SK-N-SH (cell line): ENCODE measurements at regions not wholly inside any gene's neighbourhood (a gene's known extent, or its start where the extent isn't known, plus 50 kb on each side); places are given as distances from the start of the nearest gene placed in this dataset.

Source experiments
- ELF1 ChIP-seq: IDR thresholded peaks from 2 replicates; pipeline ENCODE4 v1.4.0; 2012
- EP300 ChIP-seq, 2 experiments: IDR thresholded peaks; 2 replicates each; pipeline versions ENCODE4 v1.4.0 to v1.6.1; 2012; ENCODE audit warnings: borderline replicate concordance in 1 of 2, low read depth in 1 of 2, low read length in 1 of 2
- GABPA ChIP-seq: IDR thresholded peaks from 2 replicates; pipeline ENCODE4 v1.4.0; 2012; ENCODE audit warnings: low read depth, mild to moderate bottlenecking
- GATA2 ChIP-seq: sonication (generic); formaldehyde crosslinking; IDR thresholded peaks from 2 replicates; pipeline ENCODE4 v1.5.0; 2020; ENCODE audit warnings: mild to moderate bottlenecking, missing genetic modification reagents
- MXI1 ChIP-seq: IDR thresholded peaks from 2 replicates; pipeline ENCODE4 v1.6.1; 2012; ENCODE audit warnings: mild to moderate bottlenecking, low read depth, low read length, improper control_type of control experiment
- POLR2AphosphoS5 ChIP-seq: IDR thresholded peaks from 2 replicates; pipeline ENCODE4 v1.6.1; 2012; ENCODE audit warnings: low read depth, low read length
- RAD21 ChIP-seq: IDR thresholded peaks from 2 replicates; pipeline ENCODE4 v1.6.1; 2012; ENCODE audit warnings: mild to moderate bottlenecking, low read length
- SIN3A ChIP-seq: IDR thresholded peaks from 2 replicates; pipeline ENCODE4 v1.6.1; 2012; ENCODE audit warnings: low read depth, mild to moderate bottlenecking, low read length, moderate library complexity, borderline replicate concordance
- TAF1 ChIP-seq: IDR thresholded peaks from 2 replicates; pipeline ENCODE4 v1.6.1; 2012; ENCODE audit warnings: low read depth, mild to moderate bottlenecking, low read length, moderate library complexity, borderline replicate concordance
- TEAD4 ChIP-seq: IDR thresholded peaks from 2 replicates; pipeline ENCODE4 v1.4.0; 2012; ENCODE audit warnings: mild to moderate bottlenecking, borderline replicate concordance; ENCODE audit not compliant: insufficient read depth
- YY1 ChIP-seq: IDR thresholded peaks from 2 replicates; pipeline ENCODE4 v1.4.0; 2012; ENCODE audit warnings: low read depth, mild to moderate bottlenecking
- TF ChIP-seq, protein P1 (sequence below): fragments of 200-600 bp; sonication (generic); IDR thresholded peaks from 2 replicates; pipeline ENCODE4 v1.6.1; 2017; ENCODE audit warnings: antibody characterized with exemption, mild to moderate bottlenecking, moderate library complexity
- TF ChIP-seq, protein P2 (sequence below): IDR thresholded peaks from 2 replicates; pipeline ENCODE4 v1.4.0; 2012; ENCODE audit warnings: low read depth
- TF ChIP-seq, protein P3 (sequence below): fragments of 150-350 bp; IDR thresholded peaks from 2 replicates; pipeline ENCODE4 v1.6.1; 2017; ENCODE audit warnings: antibody characterized with exemption, low read length, low read depth, borderline replicate concordance

DNA sequence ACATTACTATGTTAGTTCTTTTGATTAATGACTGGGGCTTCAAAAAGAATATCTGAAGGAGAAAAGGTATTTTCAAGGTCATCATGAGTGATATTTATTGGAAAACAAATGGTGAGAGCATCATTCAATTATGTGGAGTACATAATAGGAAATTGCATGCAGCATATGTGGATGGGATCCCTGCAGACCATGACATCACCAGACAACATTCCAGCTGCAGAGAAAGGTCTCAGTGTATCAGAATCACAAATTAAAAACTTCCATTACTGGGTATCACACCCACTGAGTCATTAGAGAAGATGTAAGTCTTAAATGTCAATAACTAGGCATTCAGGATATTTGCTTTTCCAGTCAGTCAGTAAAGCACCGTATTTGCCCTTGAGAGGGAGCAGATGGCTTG, 574.4 kb upstream of the SLC10A2 start:
- no peak for TF ChIP-seq TEAD4
- TF ChIP-seq EP300 (IDR thresholded peaks at IDR 0.05; ENCODE audit: borderline replicate concordance in 1 of 2, low read depth in 1 of 2, low read length in 1 of 2) = no peak
- TF ChIP-seq, protein P1, sequence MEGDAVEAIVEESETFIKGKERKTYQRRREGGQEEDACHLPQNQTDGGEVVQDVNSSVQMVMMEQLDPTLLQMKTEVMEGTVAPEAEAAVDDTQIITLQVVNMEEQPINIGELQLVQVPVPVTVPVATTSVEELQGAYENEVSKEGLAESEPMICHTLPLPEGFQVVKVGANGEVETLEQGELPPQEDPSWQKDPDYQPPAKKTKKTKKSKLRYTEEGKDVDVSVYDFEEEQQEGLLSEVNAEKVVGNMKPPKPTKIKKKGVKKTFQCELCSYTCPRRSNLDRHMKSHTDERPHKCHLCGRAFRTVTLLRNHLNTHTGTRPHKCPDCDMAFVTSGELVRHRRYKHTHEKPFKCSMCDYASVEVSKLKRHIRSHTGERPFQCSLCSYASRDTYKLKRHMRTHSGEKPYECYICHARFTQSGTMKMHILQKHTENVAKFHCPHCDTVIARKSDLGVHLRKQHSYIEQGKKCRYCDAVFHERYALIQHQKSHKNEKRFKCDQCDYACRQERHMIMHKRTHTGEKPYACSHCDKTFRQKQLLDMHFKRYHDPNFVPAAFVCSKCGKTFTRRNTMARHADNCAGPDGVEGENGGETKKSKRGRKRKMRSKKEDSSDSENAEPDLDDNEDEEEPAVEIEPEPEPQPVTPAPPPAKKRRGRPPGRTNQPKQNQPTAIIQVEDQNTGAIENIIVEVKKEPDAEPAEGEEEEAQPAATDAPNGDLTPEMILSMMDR = no peak
- TF ChIP-seq RAD21 = no peak
- TF ChIP-seq, protein P2, sequence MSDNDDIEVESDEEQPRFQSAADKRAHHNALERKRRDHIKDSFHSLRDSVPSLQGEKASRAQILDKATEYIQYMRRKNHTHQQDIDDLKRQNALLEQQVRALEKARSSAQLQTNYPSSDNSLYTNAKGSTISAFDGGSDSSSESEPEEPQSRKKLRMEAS = no peak
- no peak for TF ChIP-seq POLR2AphosphoS5
- no peak for TF ChIP-seq YY1
- TF ChIP-seq SIN3A = no peak
- TF ChIP-seq, protein P3, sequence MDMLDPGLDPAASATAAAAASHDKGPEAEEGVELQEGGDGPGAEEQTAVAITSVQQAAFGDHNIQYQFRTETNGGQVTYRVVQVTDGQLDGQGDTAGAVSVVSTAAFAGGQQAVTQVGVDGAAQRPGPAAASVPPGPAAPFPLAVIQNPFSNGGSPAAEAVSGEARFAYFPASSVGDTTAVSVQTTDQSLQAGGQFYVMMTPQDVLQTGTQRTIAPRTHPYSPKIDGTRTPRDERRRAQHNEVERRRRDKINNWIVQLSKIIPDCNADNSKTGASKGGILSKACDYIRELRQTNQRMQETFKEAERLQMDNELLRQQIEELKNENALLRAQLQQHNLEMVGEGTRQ = no peak
- no peak for TF ChIP-seq ELF1
- no peak for TF ChIP-seq MXI1
- TF ChIP-seq GABPA = no peak
- no peak for TF ChIP-seq GATA2 (CRISPR knock-in tag)
- TF ChIP-seq TAF1 = no peak
